Neutrophil (primary cell): ENCODE measurements at regions not wholly inside any gene's neighbourhood (a gene's known extent, or its start where the extent isn't known, plus 50 kb on each side); places are given as distances from the start of the nearest gene placed in this dataset.

Source experiments
- H3K27ac ChIP-seq: fragments of 200-600 bp; sonication (generic); 2 replicates; pipeline ENCODE4 v1.5.1; 2016; ENCODE audit warnings: mild to moderate bottlenecking, moderate library complexity
- H3K27me3 ChIP-seq: fragments of 200-600 bp; sonication (generic); 2 replicates; pipeline ENCODE4 v1.6.0; 2016; ENCODE audit warnings: mild to moderate bottlenecking
- H3K36me3 ChIP-seq: fragments of 200-600 bp; sonication (generic); 2 replicates; pipeline ENCODE4 v1.5.1; 2017
- H3K4me1 ChIP-seq, 2 experiments: fragments of 200-600 bp in 1 of 2; sonication (generic) in 1 of 2; 1 replicate in 1 of 2; 2 replicates in 1 of 2; pipeline versions ENCODE4 v1.5.1 to v1.6.1; 2013 to 2016; ENCODE audit warnings: low read depth in 1 of 2, low read length in 1 of 2, mild to moderate bottlenecking in 1 of 2, moderate library complexity in 1 of 2; ENCODE audit not compliant: control insufficient read depth in 1 of 2, insufficient read depth in 1 of 2
- H3K4me3 ChIP-seq, 2 experiments: fragments of 200-600 bp in 1 of 2; sonication (generic) in 1 of 2; 1 replicate in 1 of 2; 2 replicates in 1 of 2; pipeline ENCODE4 v1.5.1; 2013 to 2016; ENCODE audit warnings: low read depth in 1 of 2, low read length in 1 of 2, mild to moderate bottlenecking in 1 of 2, moderate library complexity in 1 of 2
- H3K9me3 ChIP-seq: fragments of 200-600 bp; sonication (generic); 2 replicates; pipeline ENCODE4 v1.5.1; 2016
- CTCF ChIP-seq: fragments of 200-600 bp; sonication (generic); IDR thresholded peaks from 2 replicates; pipeline ENCODE4 v1.5.1; 2016; ENCODE audit warnings: antibody characterized with exemption

GRCh38 chr14:98168211-98168985 lies 1103.6 kb downstream of the BCL11B start:
- H3K4me3 ChIP-seq = no peak overlapping the region
- no peaks in the 10 kb centered on the region for H3K4me1 ChIP-seq
- H3K36me3 ChIP-seq = no peaks in the 10 kb centered on the region
- H3K27me3 ChIP-seq = no peaks in the 10 kb centered on the region
- TF ChIP-seq CTCF = no peak
- no peak overlapping the region for H3K27ac ChIP-seq
- no peaks in the 10 kb centered on the region for H3K9me3 ChIP-seq

GRCh38 chr14:98169170-98169587 lies 1102.8 kb downstream of the BCL11B start:
- Histone ChIP-seq H3K27ac (no peak overlapping the region), H3K27me3 (no peaks in the 10 kb centered on the region), H3K4me1 (no peaks in the 10 kb centered on the region), H3K9me3 (no peaks in the 10 kb centered on the region), H3K36me3 (no peaks in the 10 kb centered on the region), H3K4me3 (no peak overlapping the region)
- no peak for TF ChIP-seq CTCF

GRCh38 chr14:98170575-98170974 lies 1101.4 kb downstream of the BCL11B start:
- Histone ChIP-seq H3K4me1 (no peaks in the 10 kb centered on the region), H3K4me3 (no peak overlapping the region), H3K9me3 (no peaks in the 10 kb centered on the region), H3K27me3 (no peaks in the 10 kb centered on the region), H3K27ac (no peak overlapping the region), H3K36me3 (no peaks in the 10 kb centered on the region)
- no peak for TF ChIP-seq CTCF

GRCh38 chr14:98171654-98172053 lies 1100.3 kb downstream of the BCL11B start:
- no peaks in the 10 kb centered on the region for H3K27me3 ChIP-seq
- H3K4me1 ChIP-seq = no peaks in the 10 kb centered on the region
- no peaks in the 10 kb centered on the region for H3K9me3 ChIP-seq
- TF ChIP-seq CTCF = no peak
- H3K4me3 ChIP-seq = no peak overlapping the region
- no peak overlapping the region for H3K27ac ChIP-seq
- no peaks in the 10 kb centered on the region for H3K36me3 ChIP-seq

DNA sequence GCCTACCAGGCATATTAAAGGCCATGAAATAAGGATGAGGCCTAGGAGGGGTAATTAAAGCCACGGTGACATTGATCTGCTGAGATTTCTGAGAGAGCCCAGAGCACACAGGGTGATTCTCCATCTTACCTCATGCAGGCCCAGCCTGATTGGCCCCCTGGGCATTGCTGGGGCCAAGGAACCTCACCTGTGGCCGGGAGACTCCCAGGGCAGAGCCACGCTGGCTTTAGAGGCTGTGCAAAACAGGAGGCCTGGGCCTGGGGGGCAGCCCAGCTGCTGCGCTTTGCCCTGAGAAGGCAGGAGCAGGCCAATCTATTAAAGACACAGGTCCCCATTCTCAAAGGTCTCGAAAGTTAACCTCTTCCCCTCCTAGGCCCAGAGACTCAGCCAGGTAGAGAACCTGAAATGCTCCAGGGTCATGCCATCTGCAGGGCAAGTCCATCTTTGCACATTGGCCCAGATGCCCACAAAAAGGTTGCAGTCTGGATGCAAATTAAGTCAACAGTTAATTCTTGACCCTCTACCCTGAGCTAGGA lies 1099.7 kb downstream of the BCL11B start:
- no peak for TF ChIP-seq CTCF
- Histone ChIP-seq H3K9me3 (no peaks in the 10 kb centered on the region), H3K4me3 (no peak overlapping the region), H3K27me3 (no peaks in the 10 kb centered on the region), H3K4me1 (no peaks in the 10 kb centered on the region), H3K27ac (no peak overlapping the region), H3K36me3 (no peaks in the 10 kb centered on the region)
